ENCODE measurements at regions not wholly inside any gene's neighbourhood (a gene's known extent, or its start where the extent isn't known, plus 50 kb on each side); places are given as distances from the start of the nearest gene placed in this dataset.

DNA sequence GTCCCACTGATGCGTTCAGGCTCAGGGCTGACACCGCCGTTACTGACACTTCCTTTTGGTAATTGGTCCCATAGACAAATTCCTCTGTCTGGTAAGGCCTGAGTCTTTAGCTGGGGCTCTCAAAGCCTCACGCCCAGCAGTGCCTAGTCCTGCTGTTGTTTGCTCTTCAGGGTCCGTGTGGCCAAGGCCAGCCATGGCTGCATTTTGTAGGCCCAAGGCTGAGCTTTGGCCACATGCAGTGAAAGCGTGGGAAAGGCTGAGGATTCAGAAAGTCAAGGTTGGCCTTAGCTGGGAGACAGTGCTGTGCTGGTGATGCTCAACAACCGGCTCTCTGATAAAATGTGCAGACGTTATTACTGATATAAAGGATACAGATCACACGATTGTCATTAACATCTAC, 63.5 kb upstream of the C1orf174 start:
- Histone ChIP-seq H4K20me1 (replicated peaks; ENCODE audit: control insufficient read depth, extremely low read depth, insufficient read depth, low read length) (no peaks in the 10 kb centered on the region), H3K4me3 (replicated peaks in 1 of 3; ENCODE audit: insufficient read depth in 1 of 3, low read depth in 1 of 3, low read length in 3 of 3) (no peak overlapping the region), H2AFZ (ENCODE audit: low read depth, low read length) (no peak overlapping the region), H3K27me3 (ENCODE audit: control insufficient read depth in 2 of 2, insufficient read depth in 2 of 2, low read length in 2 of 2) (no peaks in the 10 kb centered on the region), H3K36me3 (ENCODE audit: control insufficient read depth in 2 of 2, extremely low read depth in 1 of 2, insufficient read depth in 2 of 2, low read length in 2 of 2) (no peaks in the 10 kb centered on the region), H3K4me1 (ENCODE audit: control insufficient read depth, extremely low read depth, insufficient read depth, low read length) (no peaks in the 10 kb centered on the region), H3K4me2 (ENCODE audit: insufficient read depth, low read length) (no peak overlapping the region), H3K9me1 (replicated peaks; ENCODE audit: control insufficient read depth, extremely low read depth, insufficient read depth, low read length) (no peaks in the 10 kb centered on the region), H3K9ac (replicated peaks; ENCODE audit: extremely low read depth, insufficient read depth, low read length) (no peak overlapping the region), H3K79me2 (ENCODE audit: control insufficient read depth, insufficient read depth, low read length) (no peaks in the 10 kb centered on the region), H3K9me3 (replicated peaks; ENCODE audit: control insufficient read depth, insufficient read depth, low read length) (peaks cover 4% of the 10 kb centered on the region), H3K27ac (ENCODE audit: insufficient read depth, low read depth, low read length) (no peak overlapping the region)
- no peak for TF ChIP-seq POLR2AphosphoS5 (IDR thresholded peaks at IDR 0.05; ENCODE audit: insufficient read depth, low read depth, low read length)
- TF ChIP-seq GATA2 (IDR thresholded peaks at IDR 0.05; ENCODE audit: insufficient read depth, insufficient read length, low read depth, low read length): no peak
- TF ChIP-seq POLR2A (IDR thresholded peaks at IDR 0.05; ENCODE audit: low read depth, low read length): no peak
- TF ChIP-seq, protein P1, sequence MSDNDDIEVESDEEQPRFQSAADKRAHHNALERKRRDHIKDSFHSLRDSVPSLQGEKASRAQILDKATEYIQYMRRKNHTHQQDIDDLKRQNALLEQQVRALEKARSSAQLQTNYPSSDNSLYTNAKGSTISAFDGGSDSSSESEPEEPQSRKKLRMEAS (IDR thresholded peaks at IDR 0.05; ENCODE audit: insufficient read depth, insufficient read length): no peak
- TF ChIP-seq MYC (IDR thresholded peaks at IDR 0.05; ENCODE audit: low read depth, low read length): no peak
- TF ChIP-seq, protein P2, sequence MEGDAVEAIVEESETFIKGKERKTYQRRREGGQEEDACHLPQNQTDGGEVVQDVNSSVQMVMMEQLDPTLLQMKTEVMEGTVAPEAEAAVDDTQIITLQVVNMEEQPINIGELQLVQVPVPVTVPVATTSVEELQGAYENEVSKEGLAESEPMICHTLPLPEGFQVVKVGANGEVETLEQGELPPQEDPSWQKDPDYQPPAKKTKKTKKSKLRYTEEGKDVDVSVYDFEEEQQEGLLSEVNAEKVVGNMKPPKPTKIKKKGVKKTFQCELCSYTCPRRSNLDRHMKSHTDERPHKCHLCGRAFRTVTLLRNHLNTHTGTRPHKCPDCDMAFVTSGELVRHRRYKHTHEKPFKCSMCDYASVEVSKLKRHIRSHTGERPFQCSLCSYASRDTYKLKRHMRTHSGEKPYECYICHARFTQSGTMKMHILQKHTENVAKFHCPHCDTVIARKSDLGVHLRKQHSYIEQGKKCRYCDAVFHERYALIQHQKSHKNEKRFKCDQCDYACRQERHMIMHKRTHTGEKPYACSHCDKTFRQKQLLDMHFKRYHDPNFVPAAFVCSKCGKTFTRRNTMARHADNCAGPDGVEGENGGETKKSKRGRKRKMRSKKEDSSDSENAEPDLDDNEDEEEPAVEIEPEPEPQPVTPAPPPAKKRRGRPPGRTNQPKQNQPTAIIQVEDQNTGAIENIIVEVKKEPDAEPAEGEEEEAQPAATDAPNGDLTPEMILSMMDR (IDR thresholded peaks at IDR 0.05; ENCODE audit: extremely low read depth in 1 of 2, insufficient read depth in 1 of 2, low read depth in 1 of 2, low read length in 2 of 2): no peak
- TF ChIP-seq FOS (IDR thresholded peaks at IDR 0.05; ENCODE audit: borderline replicate concordance, insufficient read depth, low read length): no peak
- no peak for TF ChIP-seq EZH2 (IDR thresholded peaks at IDR 0.05; ENCODE audit: borderline replicate concordance, low read depth, low read length, severe bottlenecking)
- no peak for TF ChIP-seq JUN (IDR thresholded peaks at IDR 0.05; ENCODE audit: borderline replicate concordance, insufficient read depth, insufficient read length, low read depth)
- no peak for DNase-seq (ENCODE audit: low read depth, low spot score)
- dilution Hi-C loops (cut with MboI; ENCODE audit: extremely low pct_ligation_motif_present, low sequenced_read_pairs): no loop called here
- BruUV-seq (replicated peaks): no TSS peak
- no peak for FAIRE-seq
- intact Hi-C loops (cut with micrococcal nuclease): no loop called here
- CTCF ChIA-PET: no interaction called here
- POLR2A ChIA-PET: no interaction called here
